GM23248 (cell line): ENCODE measurements at regions not wholly inside any gene's neighbourhood (a gene's known extent, or its start where the extent isn't known, plus 50 kb on each side); places are given as distances from the start of the nearest gene placed in this dataset.

ENCODE experiments used
- EZH2 ChIP-seq: fragments of 200-600 bp; sonication (generic); IDR thresholded peaks from 2 replicates; pipeline ENCODE4 v1.6.1; 2018; ENCODE audit warnings: antibody characterized with exemption, mild to moderate bottlenecking; ENCODE audit not compliant: insufficient read depth, poor library complexity, severe bottlenecking
- EZH2phosphoT487 ChIP-seq: fragments of 200-600 bp; sonication (generic); IDR thresholded peaks from 2 replicates; pipeline ENCODE4 v1.6.1; 2018; ENCODE audit warnings: antibody characterized with exemption, moderate library complexity, mild to moderate bottlenecking, low read depth; ENCODE audit not compliant: insufficient read depth

- TF ChIP-seq EZH2phosphoT487, result no peak
- TF ChIP-seq EZH2, result no peak
Observed at GRCh38 chr2:223532161-223532560, 70.0 kb downstream of the SCG2 start.
